Stomach smooth muscle (tissue), 2 donors: ENCODE measurements at regions not wholly inside any gene's neighbourhood (a gene's known extent, or its start where the extent isn't known, plus 50 kb on each side); places are given as distances from the start of the nearest gene placed in this dataset.

Experiments
- H3K27ac ChIP-seq: one replicate; pipeline ENCODE4 v1.7.0; 2013; ENCODE audit warnings: mild to moderate bottlenecking, low read length, inconsistent platforms
- H3K27me3 ChIP-seq, 2 donors: one replicate each; pipeline ENCODE4 v1.7.0; 2013; ENCODE audit warnings: low read length in 2 of 2; ENCODE audit not compliant: insufficient read depth in 2 of 2, control insufficient read depth in 1 of 2
- H3K36me3 ChIP-seq, 2 donors: one replicate each; pipeline ENCODE4 v1.7.0; 2013; ENCODE audit warnings: low read length in 2 of 2; ENCODE audit not compliant: control insufficient read depth in 2 of 2, insufficient read depth in 2 of 2
- H3K4me1 ChIP-seq: one replicate; pipeline ENCODE4 v1.7.0; 2013; ENCODE audit warnings: low read length; ENCODE audit not compliant: control insufficient read depth, insufficient read depth
- H3K4me3 ChIP-seq, 2 donors: one replicate each; pipeline ENCODE4 v1.7.0; 2013; ENCODE audit warnings: low read length in 2 of 2
- H3K9ac ChIP-seq, 2 donors: one replicate each; pipeline ENCODE4 v1.7.0; 2013; ENCODE audit warnings: low read length in 2 of 2, mild to moderate bottlenecking in 1 of 2
- H3K9me3 ChIP-seq, 2 donors: one replicate each; pipeline ENCODE4 v1.7.0; 2013; ENCODE audit warnings: low read length in 2 of 2; ENCODE audit not compliant: control insufficient read depth in 2 of 2
- donor health status: healthy.
- donor health status: Pancreatic carcinoma.

GRCh38 chr11:25737071-25737675 lies 594.8 kb upstream of the ANO3 start:
- no peak overlapping the region for H3K9ac ChIP-seq
- no peak overlapping the region for H3K27ac ChIP-seq
- H3K4me1 ChIP-seq = no peaks in the 10 kb centered on the region
- no peaks in the 10 kb centered on the region for H3K36me3 ChIP-seq
- H3K27me3 ChIP-seq = no peaks in the 10 kb centered on the region
- no peak overlapping the region for H3K4me3 ChIP-seq
- no peaks in the 10 kb centered on the region for H3K9me3 ChIP-seq

- no peaks in the 10 kb centered on the region for H3K27me3 ChIP-seq
- H3K4me3 ChIP-seq = no peak overlapping the region
- H3K36me3 ChIP-seq = no peaks in the 10 kb centered on the region
- no peak overlapping the region for H3K27ac ChIP-seq
- no peaks in the 10 kb centered on the region for H3K9me3 ChIP-seq
- H3K4me1 ChIP-seq = no peaks in the 10 kb centered on the region
- H3K9ac ChIP-seq = no peak overlapping the region
These were observed 590.0 kb upstream of the ANO3 start for GRCh38 chr11:25741886-25742285.

GRCh38 chr11:25742800-25743199 lies 589.1 kb upstream of the ANO3 start:
- H3K27me3 ChIP-seq = no peaks in the 10 kb centered on the region
- no peak overlapping the region for H3K4me3 ChIP-seq
- no peaks in the 10 kb centered on the region for H3K4me1 ChIP-seq
- H3K9me3 ChIP-seq = no peaks in the 10 kb centered on the region
- H3K9ac ChIP-seq = no peak overlapping the region
- H3K27ac ChIP-seq = no peak overlapping the region
- no peaks in the 10 kb centered on the region for H3K36me3 ChIP-seq

- no peaks in the 10 kb centered on the region for H3K27me3 ChIP-seq
- no peak overlapping the region for H3K9ac ChIP-seq
- no peaks in the 10 kb centered on the region for H3K9me3 ChIP-seq
- H3K4me1 ChIP-seq = no peaks in the 10 kb centered on the region
- no peak overlapping the region for H3K27ac ChIP-seq
- no peaks in the 10 kb centered on the region for H3K36me3 ChIP-seq
- H3K4me3 ChIP-seq = no peak overlapping the region
These were observed 576.5 kb upstream of the ANO3 start for GRCh38 chr11:25755381-25755780.

- H3K4me3 ChIP-seq = no peak overlapping the region
- no peaks in the 10 kb centered on the region for H3K4me1 ChIP-seq
- H3K36me3 ChIP-seq = no peaks in the 10 kb centered on the region
- H3K9ac ChIP-seq = no peak overlapping the region
- no peaks in the 10 kb centered on the region for H3K27me3 ChIP-seq
- H3K27ac ChIP-seq = no peak overlapping the region
- no peaks in the 10 kb centered on the region for H3K9me3 ChIP-seq
These were observed 575.9 kb upstream of the ANO3 start for GRCh38 chr11:25755918-25756584.

- Histone ChIP-seq H3K27ac (no peak overlapping the region), H3K4me1 (no peaks in the 10 kb centered on the region), H3K27me3 (no peaks in the 10 kb centered on the region), H3K4me3 (no peak overlapping the region), H3K36me3 (no peaks in the 10 kb centered on the region), H3K9ac (no peak overlapping the region), H3K9me3 (no peaks in the 10 kb centered on the region)
These were observed 573.7 kb upstream of the ANO3 start for GRCh38 chr11:25758145-25758661.

GRCh38 chr11:25766332-25767015 lies 565.5 kb upstream of the ANO3 start:
- Histone ChIP-seq H3K9ac (no peak overlapping the region), H3K27me3 (no peaks in the 10 kb centered on the region), H3K4me1 (no peaks in the 10 kb centered on the region), H3K9me3 (no peaks in the 10 kb centered on the region), H3K4me3 (no peak overlapping the region), H3K36me3 (no peaks in the 10 kb centered on the region), H3K27ac (no peak overlapping the region)

- Histone ChIP-seq H3K4me1 (no peaks in the 10 kb centered on the region), H3K36me3 (no peaks in the 10 kb centered on the region), H3K27me3 (no peaks in the 10 kb centered on the region), H3K9ac (no peak overlapping the region), H3K4me3 (no peak overlapping the region), H3K27ac (no peak overlapping the region), H3K9me3 (no peaks in the 10 kb centered on the region)
These were observed 562.6 kb upstream of the ANO3 start for GRCh38 chr11:25769287-25769686.

GRCh38 chr11:25771605-25772004 lies 560.3 kb upstream of the ANO3 start:
- H3K36me3 ChIP-seq = no peaks in the 10 kb centered on the region
- no peaks in the 10 kb centered on the region for H3K27me3 ChIP-seq
- no peak overlapping the region for H3K9ac ChIP-seq
- H3K27ac ChIP-seq = no peak overlapping the region
- H3K4me1 ChIP-seq = no peaks in the 10 kb centered on the region
- no peaks in the 10 kb centered on the region for H3K9me3 ChIP-seq
- no peak overlapping the region for H3K4me3 ChIP-seq

- Histone ChIP-seq H3K9me3 (no peaks in the 10 kb centered on the region), H3K36me3 (no peaks in the 10 kb centered on the region), H3K4me3 (no peak overlapping the region), H3K9ac (no peak overlapping the region), H3K27me3 (no peaks in the 10 kb centered on the region), H3K4me1 (no peaks in the 10 kb centered on the region), H3K27ac (no peak overlapping the region)
These were observed 556.3 kb upstream of the ANO3 start for GRCh38 chr11:25775603-25776002.

- Histone ChIP-seq H3K9me3 (no peaks in the 10 kb centered on the region), H3K27ac (no peak overlapping the region), H3K36me3 (no peaks in the 10 kb centered on the region), H3K4me3 (no peak overlapping the region), H3K27me3 (no peaks in the 10 kb centered on the region), H3K4me1 (no peaks in the 10 kb centered on the region), H3K9ac (no peak overlapping the region)
These were observed 555.7 kb upstream of the ANO3 start for GRCh38 chr11:25776238-25776637.
